ENCODE measurements at regions not wholly inside any gene's neighbourhood (a gene's known extent, or its start where the extent isn't known, plus 50 kb on each side); places are given as distances from the start of the nearest gene placed in this dataset.
"Not testable (repeated sequence)": the region's sequence is repeated elsewhere in the genome, so short reads cannot be mapped to it uniquely, and the experiment has no call there.

DNA sequence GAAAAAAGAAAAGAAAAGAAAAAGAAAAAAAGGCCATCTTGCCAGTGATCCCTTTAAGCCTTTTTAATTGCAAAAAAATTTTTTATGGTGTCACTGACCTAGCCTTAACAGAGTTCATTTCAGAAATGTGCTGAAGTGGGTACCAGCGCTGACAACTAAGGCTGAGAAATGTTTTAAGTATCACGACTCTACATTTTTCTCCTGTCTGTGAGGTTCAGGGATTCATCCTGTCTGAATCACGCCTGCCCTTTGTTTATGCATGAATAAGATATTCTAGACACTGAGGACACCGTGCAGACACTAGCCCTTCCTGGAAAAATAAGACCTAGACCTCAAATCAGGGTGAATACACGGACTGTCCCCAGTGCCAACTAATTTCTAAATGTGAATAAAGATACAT, 154.4 kb upstream of the NOCT start:
- DNase-seq (ENCODE audit: low read depth in 4 of 4, low spot score in 3 of 4), result no peak

DNA sequence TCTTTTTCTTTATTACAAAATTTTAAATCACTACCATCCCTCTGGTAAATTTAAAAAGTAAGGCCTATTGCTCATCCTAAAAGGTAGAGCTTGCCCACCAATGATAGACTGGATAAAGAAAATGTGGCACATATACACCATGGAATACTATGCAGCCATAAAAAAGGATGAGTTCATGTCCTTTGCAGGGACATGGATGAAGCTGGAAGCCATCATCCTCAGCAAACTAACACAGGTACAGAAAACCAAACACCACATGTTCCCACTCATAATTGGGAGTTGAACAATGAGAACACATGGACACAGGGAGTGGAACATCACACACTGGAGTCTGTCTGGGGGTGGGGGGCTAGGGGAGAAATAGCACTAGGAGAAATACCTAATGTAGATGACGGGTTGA, 155.2 kb upstream of the NOCT start:
- DNase-seq (ENCODE audit: low read depth in 4 of 4, low spot score in 3 of 4), result not testable (repeated sequence)

- DNase-seq (ENCODE audit: low read depth in 4 of 4, low spot score in 3 of 4), result no peak
These were observed 156.3 kb upstream of the NOCT start for GRCh38 chr4:138859254-138859653.

DNA sequence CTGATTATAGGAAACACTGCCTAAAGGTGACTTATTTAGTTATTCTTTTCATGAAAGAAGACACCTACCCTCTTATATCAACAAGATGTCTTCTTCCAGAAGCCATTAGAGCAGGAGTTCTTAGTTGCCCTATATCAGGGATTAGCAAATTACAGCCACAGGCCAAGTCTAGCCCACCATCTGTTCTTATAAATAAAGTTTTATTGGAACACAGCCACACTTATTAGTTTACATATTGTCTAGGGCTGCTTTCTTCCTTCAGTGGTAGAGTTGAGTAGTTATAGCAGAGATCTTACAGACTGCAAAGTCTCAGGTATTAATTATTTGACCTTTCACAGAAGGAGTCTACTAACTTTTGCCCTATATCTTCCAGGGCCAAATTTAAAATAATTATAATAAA, 157.2 kb upstream of the NOCT start:
- no peak for DNase-seq (ENCODE audit: low read depth in 4 of 4, low spot score in 3 of 4)

- DNase-seq (ENCODE audit: low read depth in 4 of 4, low spot score in 3 of 4), result no peak
These were observed 158.2 kb upstream of the NOCT start for GRCh38 chr4:138857416-138857815.

GRCh38 chr4:138852681-138853080, 162.9 kb upstream of the NOCT start:
- no peak for DNase-seq (ENCODE audit: low read depth in 4 of 4, low spot score in 3 of 4)

GRCh38 chr4:138851391-138852335, 163.9 kb upstream of the NOCT start:
- DNase-seq (ENCODE audit: low read depth in 4 of 4, low spot score in 3 of 4), result no peak

DNA sequence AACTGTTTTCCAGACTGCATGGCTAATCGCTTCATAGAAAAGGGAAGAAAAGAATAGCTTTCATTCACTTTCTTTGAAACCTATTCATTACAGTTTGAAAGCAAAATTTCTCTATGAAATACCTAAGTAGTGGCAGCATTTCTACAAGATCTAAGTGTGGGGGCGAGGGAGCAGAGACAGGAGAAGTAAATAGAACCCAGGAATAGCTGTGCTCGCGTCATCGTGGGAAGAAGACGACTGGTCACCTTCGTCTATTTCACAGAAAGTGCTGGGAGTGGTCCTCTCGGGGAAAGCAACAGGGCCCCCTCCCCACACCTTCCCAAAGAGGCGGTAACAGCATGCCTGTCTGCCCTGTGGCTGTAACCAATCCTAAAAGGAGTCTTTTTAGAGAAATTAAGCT, 169.9 kb upstream of the NOCT start:
- no peak for DNase-seq (ENCODE audit: low read depth in 4 of 4, low spot score in 3 of 4)

DNA sequence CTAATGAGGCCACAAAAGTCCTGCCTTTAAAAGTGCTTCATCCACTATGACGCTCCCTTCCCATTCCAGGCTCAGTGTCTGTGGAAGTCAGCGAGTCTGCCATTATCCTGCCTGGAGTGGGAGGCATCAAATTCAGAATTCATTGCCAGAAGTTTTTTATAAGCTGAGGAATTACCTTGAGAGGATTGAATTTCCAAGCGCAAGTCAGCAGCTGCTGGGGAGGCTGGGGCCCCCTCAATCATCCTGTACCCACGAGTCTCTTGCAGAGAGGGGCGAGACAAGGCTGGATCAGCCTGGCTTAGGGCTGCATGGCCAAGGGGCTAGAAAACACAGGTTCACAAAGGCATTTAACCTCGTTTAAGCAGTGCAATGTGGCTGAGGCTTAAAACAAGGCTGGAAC, 170.5 kb upstream of the NOCT start:
- DNase-seq (ENCODE audit: low read depth in 4 of 4, low spot score in 3 of 4), result no peak

DNA sequence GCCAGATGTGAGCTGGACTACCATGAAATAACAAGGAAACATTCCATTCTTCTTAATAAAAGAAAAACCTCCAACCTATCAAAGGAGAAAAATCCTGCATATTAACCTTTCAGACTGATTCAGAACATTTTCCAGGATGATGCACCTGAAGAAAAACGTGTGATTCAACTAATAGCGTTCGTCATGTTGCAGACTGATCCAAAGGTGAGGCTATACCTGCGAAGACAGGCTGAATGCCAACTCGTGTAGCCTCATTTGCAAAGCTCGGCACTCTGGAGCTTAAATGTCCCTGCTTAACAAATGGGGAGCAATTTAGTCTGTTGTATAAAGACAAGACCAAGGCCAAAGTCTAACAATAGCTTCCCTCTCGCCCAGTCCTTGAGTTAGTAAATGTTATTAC, 172.0 kb upstream of the NOCT start:
- DNase-seq (ENCODE audit: low read depth in 4 of 4, low spot score in 3 of 4), result no peak

DNA sequence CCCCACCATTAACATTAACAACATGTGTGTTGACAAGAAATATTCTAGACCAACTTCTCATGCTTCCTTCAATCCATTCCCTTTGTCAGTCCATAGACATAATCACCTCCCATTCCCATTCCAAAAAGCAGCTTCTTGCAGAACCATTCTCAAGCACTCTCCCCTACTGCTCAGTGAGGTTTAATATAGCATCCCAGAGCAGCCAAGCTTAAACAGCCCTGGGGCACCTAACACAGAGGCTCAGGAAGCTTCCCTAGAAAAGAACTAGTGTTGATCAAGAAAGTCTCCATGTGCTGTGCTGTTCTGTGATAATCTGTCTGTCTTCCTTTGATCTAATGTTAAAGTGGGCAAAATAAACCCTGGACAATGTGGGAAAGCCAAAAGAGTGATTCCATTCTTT, 174.2 kb upstream of the NOCT start:
- DNase-seq (ENCODE audit: low read depth in 4 of 4, low spot score in 3 of 4), result no peak

DNA sequence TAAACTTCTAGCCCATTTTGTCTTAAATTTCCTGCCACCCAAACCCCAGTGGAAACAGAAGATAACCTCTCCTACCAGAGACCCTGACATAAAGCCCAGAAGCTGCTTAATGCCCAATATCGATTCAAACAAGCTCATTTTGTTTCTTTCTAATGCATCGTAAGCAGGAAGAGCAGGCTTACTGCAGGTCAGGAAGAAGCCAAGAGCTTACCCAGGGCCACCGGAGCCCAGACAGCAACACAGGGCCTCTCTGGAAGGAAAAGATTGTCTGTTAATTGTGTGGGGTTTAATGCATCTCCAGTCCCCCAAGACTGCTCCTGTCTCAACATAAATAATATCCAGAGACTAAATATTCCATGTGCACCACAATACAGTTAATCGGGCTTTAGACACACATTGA, 177.3 kb upstream of the NOCT start:
- DNase-seq (ENCODE audit: low read depth in 4 of 4, low spot score in 3 of 4), result no peak

DNA sequence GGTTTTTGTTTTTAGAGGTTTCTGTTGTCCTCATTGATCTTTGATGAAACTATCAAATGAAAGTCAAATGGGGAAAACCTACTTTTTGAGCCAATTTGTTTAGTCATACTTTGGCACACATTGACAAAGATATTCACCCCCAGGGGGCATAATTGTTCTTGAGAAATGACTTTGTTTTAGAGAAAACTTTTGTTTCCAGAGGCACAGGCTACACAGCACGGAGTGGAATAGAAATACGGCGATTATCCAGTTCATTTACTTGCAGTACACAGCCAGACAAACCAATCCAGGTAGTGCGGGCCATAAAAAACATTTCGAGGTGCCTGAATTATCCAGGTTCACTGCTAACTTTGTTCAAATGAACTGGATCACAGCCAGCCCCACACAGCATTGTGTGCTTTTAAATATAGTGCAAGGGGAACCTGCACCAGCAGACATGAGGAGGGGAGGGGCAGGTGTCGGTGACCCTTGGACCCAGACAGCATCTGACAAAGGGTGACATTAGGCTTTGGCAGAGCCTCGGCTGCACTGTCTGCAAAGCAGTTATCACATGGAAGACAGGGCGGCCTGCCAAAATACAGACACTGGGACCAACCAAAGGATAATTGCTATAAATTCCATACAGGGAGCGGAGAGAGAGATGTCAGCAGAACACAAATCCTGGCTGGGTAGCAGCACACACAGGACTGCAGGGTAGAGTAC, 179.6 kb upstream of the NOCT start:
- DNase-seq (ENCODE audit: low read depth in 4 of 4, low spot score in 3 of 4), result no peak

GRCh38 chr4:138833974-138834373, 181.6 kb upstream of the NOCT start:
- DNase-seq (ENCODE audit: low read depth in 4 of 4, low spot score in 3 of 4), result no peak

DNA sequence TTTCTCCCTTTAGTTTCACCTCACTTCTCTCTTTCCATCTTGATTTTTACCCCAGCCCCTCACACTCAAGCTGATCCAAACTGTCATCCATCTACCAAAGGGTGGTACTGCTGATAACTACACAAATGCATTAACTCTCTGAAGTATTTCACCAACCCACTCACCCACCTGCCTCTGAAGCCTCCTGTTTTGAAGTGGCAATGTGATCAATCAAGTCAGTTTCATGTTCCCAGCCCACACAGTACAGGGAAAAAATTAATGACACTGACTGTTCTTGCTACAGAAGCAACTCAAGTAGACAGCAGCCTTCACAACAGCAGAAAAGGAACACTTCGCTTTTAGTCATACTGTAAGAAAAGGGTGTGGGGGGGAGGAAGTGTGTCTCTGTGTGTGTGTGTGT, 183.0 kb upstream of the NOCT start:
- no peak for DNase-seq (ENCODE audit: low read depth in 4 of 4, low spot score in 3 of 4)

- DNase-seq (ENCODE audit: low read depth in 4 of 4, low spot score in 3 of 4), result no peak
These were observed 183.6 kb upstream of the NOCT start for GRCh38 chr4:138831948-138832347.

DNA sequence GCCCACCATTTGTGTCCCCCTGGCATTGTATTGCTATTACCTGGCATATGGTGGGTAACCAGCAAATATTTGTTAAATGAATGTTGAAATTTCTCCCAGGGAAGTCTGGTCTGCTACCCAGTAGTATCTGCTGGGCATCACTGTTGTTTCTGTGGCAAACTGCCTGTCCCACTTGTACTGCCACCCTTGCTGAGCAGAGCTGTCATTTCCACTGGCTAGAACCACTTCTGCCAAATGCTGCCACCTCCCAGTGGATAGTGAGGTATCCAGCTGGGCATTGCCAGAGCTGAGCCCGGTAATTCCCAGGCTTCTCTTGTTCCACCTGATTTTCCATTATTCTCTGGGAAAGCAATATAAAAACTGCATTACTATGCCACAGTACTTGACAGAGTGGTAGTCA, 186.7 kb upstream of the NOCT start:
- no peak for DNase-seq (ENCODE audit: low read depth in 4 of 4, low spot score in 3 of 4)

GRCh38 chr4:138826754-138827153, 188.8 kb upstream of the NOCT start:
- no peak for DNase-seq (ENCODE audit: low read depth in 4 of 4, low spot score in 3 of 4)

GRCh38 chr4:138826322-138826721, 189.3 kb upstream of the NOCT start:
- no peak for DNase-seq (ENCODE audit: low read depth in 4 of 4, low spot score in 3 of 4)

DNA sequence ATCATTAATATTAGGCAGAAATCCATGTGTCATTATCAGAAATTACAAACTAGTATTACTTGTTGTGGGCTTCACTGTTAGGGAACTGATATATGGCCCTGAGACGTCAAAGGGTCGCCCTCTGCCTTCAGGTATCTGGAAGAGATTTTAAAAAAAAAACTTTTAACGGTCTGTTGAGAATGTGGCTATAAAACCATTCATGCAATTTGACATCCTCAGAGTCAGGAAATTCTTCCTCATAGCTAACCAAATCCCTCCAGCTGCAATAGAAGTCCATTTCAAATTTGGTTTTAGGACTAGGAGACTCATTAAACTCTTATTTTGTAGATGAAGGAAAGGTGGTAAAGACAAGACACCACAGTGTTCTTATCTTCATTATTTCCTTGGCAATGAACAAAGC, 194.2 kb upstream of the NOCT start:
- DNase-seq (ENCODE audit: low read depth in 4 of 4, low spot score in 3 of 4), result no peak

GRCh38 chr4:138816875-138817274, 198.7 kb upstream of the NOCT start:
- no peak for DNase-seq (ENCODE audit: low read depth in 4 of 4, low spot score in 3 of 4)

GRCh38 chr4:138815811-138816210, 199.8 kb upstream of the NOCT start:
- DNase-seq (ENCODE audit: low read depth in 4 of 4, low spot score in 3 of 4), result no peak
